Fibroblast of lung (primary cell): ENCODE measurements at regions not wholly inside any gene's neighbourhood (a gene's known extent, or its start where the extent isn't known, plus 50 kb on each side); places are given as distances from the start of the nearest gene placed in this dataset.

Experiments used
- DNase-seq, 2 donors: peaks; one replicate each; pipeline versions ENCODE4 v3.0.0 to v3.0.0-alpha.2; 2010; ENCODE audit warnings: low read depth in 2 of 2
- H2AFZ ChIP-seq: 2 replicates; pipeline ENCODE4 v1.5.1; 2012; ENCODE audit warnings: low read length, control low read depth, inconsistent platforms
- H3K27ac ChIP-seq: 2 replicates; pipeline ENCODE4 v1.5.1; 2011; ENCODE audit warnings: low read length, control low read depth; ENCODE audit not compliant: insufficient read depth
- H3K27me3 ChIP-seq: 2 replicates; pipeline ENCODE4 v1.5.1; 2011; ENCODE audit warnings: mild to moderate bottlenecking, low read length; ENCODE audit not compliant: control insufficient read depth, insufficient read depth
- H3K36me3 ChIP-seq: 2 replicates; pipeline ENCODE4 v1.5.1; 2011; ENCODE audit warnings: low read length; ENCODE audit not compliant: control insufficient read depth, insufficient read depth
- H3K4me1 ChIP-seq: 2 replicates; pipeline ENCODE4 v1.5.1; 2011; ENCODE audit warnings: low read length; ENCODE audit not compliant: control insufficient read depth, insufficient read depth; ENCODE audit errors: extremely low read depth
- H3K4me2 ChIP-seq: 2 replicates; pipeline ENCODE4 v1.5.1; 2011; ENCODE audit warnings: low read length, control low read depth; ENCODE audit not compliant: insufficient read depth; ENCODE audit errors: extremely low read depth
- H3K4me3 ChIP-seq, 4 experiments: fragments of 200-600 bp in 1 of 4; sonication (generic) in 1 of 4; replicated peaks in 1 of 4; 2 replicates each; pipeline ENCODE4 v1.5.1; 2011 to 2016; ENCODE audit warnings: low read length in 4 of 4, low read depth in 3 of 4, mild to moderate bottlenecking in 3 of 4, control low read depth in 2 of 4, inconsistent platforms in 1 of 4, mixed read lengths in 1 of 4; ENCODE audit not compliant: insufficient read depth in 1 of 4; ENCODE audit errors: control extremely low read depth in 1 of 4
- H3K79me2 ChIP-seq: 2 replicates; pipeline ENCODE4 v1.5.1; 2012; ENCODE audit warnings: mild to moderate bottlenecking, low read length, inconsistent platforms; ENCODE audit not compliant: control insufficient read depth, insufficient read depth
- H3K9ac ChIP-seq: 2 replicates; pipeline ENCODE4 v1.5.1; 2011; ENCODE audit warnings: mild to moderate bottlenecking, low read length, control low read depth; ENCODE audit not compliant: insufficient read depth
- H3K9me3 ChIP-seq: 2 replicates; pipeline ENCODE4 v1.5.1; 2012; ENCODE audit warnings: low read depth, low read length; ENCODE audit not compliant: control insufficient read depth, insufficient read depth
- H4K20me1 ChIP-seq: 2 replicates; pipeline ENCODE4 v1.5.1; 2011; ENCODE audit warnings: low read length; ENCODE audit not compliant: control insufficient read depth, insufficient read depth; ENCODE audit errors: extremely low read depth
- CTCF ChIP-seq, 2 donors: IDR thresholded peaks in 1 of 2; conservative IDR thresholded peaks in 1 of 2; 1 replicate in 1 of 2; 2 replicates in 1 of 2; pipeline ENCODE4 v1.5.1; 2011 to 2012; ENCODE audit warnings: low read length in 2 of 2, control low read depth in 1 of 2, inconsistent platforms in 1 of 2, low read depth in 1 of 2, mild to moderate bottlenecking in 1 of 2
- EZH2 ChIP-seq: IDR thresholded peaks from 2 replicates; pipeline ENCODE4 v1.5.1; 2012; ENCODE audit warnings: low read length, control low read depth, mild to moderate bottlenecking; ENCODE audit errors: missing control alignments

GRCh38 chr5:164617290-164617689 is 1111.9 kb downstream of the MAT2B start:
- TF ChIP-seq EZH2 (no peak), CTCF (conservative IDR thresholded peaks at IDR 0.05 in 1 of 2, IDR thresholded peaks at IDR 0.05 in 1 of 2; ENCODE audit: low read depth in 1 of 2, low read length in 2 of 2) (no peak)
- no peak overlapping the region for H3K4me3 ChIP-seq
- H3K36me3 ChIP-seq: no peaks in the 10 kb centered on the region
- no peaks in the 10 kb centered on the region for H3K9me3 ChIP-seq
- DNase-seq: no peak
- H3K4me2 ChIP-seq: no peak overlapping the region
- H3K9ac ChIP-seq: no peak overlapping the region
- H3K4me1 ChIP-seq: no peaks in the 10 kb centered on the region
- no peaks in the 10 kb centered on the region for H3K27me3 ChIP-seq
- no peak overlapping the region for H2AFZ ChIP-seq
- no peaks in the 10 kb centered on the region for H3K79me2 ChIP-seq
- no peak overlapping the region for H3K27ac ChIP-seq
- no peaks in the 10 kb centered on the region for H4K20me1 ChIP-seq

DNA sequence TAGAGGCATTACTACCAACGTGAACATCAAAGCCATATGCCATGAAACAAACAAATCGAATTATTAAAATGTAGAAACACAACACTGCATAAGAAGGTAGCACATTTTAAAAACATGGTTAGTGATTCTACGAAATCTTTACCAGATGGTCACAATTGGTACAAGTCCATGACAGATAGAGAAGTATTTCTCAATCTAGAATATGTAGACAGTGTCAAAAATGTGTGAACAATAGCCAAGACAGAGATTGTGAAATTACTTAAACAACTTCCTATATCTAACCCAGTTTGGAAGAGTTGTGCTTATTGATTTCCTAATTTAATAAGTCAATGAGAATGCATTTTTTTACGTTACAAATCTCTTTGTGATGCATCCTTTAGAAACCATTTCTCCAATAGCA is 1121.6 kb downstream of the MAT2B start:
- H3K4me3 ChIP-seq: no peak overlapping the region
- H3K4me2 ChIP-seq: no peak overlapping the region
- H3K9ac ChIP-seq: no peak overlapping the region
- H2AFZ ChIP-seq: no peak overlapping the region
- H3K27ac ChIP-seq: no peak overlapping the region
- H4K20me1 ChIP-seq: no peaks in the 10 kb centered on the region
- no peaks in the 10 kb centered on the region for H3K27me3 ChIP-seq
- DNase-seq: no peak
- no peaks in the 10 kb centered on the region for H3K9me3 ChIP-seq
- H3K79me2 ChIP-seq: no peaks in the 10 kb centered on the region
- no peaks in the 10 kb centered on the region for H3K36me3 ChIP-seq
- H3K4me1 ChIP-seq: no peaks in the 10 kb centered on the region
- TF ChIP-seq EZH2 (no peak), CTCF (conservative IDR thresholded peaks at IDR 0.05 in 1 of 2, IDR thresholded peaks at IDR 0.05 in 1 of 2; ENCODE audit: low read depth in 1 of 2, low read length in 2 of 2) (no peak)

DNA sequence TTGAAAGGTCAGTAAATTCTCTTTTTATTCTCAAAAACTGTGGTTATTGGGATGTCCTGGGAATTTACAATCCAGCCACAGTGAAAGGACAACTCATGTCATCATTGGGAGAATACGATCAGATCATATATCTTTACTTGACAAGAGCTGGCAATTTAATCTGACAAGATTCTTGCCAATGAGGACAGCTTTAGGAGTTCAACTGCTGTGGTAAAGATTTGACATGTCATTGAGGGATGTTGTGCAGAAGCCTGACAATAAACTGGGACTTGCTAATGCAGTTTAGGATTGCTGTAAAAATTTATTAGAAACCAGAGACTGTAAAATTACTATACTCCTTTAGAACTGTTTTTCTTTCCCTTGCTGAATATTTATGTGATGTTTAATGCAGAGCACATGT is 1131.0 kb downstream of the MAT2B start:
- no peak for TF ChIP-seq CTCF (conservative IDR thresholded peaks at IDR 0.05 in 1 of 2, IDR thresholded peaks at IDR 0.05 in 1 of 2; ENCODE audit: low read depth in 1 of 2, low read length in 2 of 2)
- TF ChIP-seq EZH2: no peak
- Histone ChIP-seq H3K4me2 (no peak overlapping the region), H3K27ac (no peak overlapping the region), H3K27me3 (no peaks in the 10 kb centered on the region), H3K36me3 (no peaks in the 10 kb centered on the region), H3K9ac (no peak overlapping the region), H3K79me2 (no peaks in the 10 kb centered on the region), H2AFZ (no peak overlapping the region), H3K9me3 (no peaks in the 10 kb centered on the region), H3K4me1 (no peaks in the 10 kb centered on the region), H4K20me1 (no peaks in the 10 kb centered on the region), H3K4me3 (no peak overlapping the region)
- no peak for DNase-seq
